ENCODE measurements at regions not wholly inside any gene's neighbourhood (a gene's known extent, or its start where the extent isn't known, plus 50 kb on each side); places are given as distances from the start of the nearest gene placed in this dataset.

- DNase-seq: no peak
- intact Hi-C loops (cut with micrococcal nuclease): no loop called here
- no peak overlapping the region for H3K27ac ChIP-seq (replicated peaks)
- no peak overlapping the region for H3K4me3 ChIP-seq
- H3K4me1 ChIP-seq: no peaks in the 10 kb centered on the region
- TF ChIP-seq, protein P1, sequence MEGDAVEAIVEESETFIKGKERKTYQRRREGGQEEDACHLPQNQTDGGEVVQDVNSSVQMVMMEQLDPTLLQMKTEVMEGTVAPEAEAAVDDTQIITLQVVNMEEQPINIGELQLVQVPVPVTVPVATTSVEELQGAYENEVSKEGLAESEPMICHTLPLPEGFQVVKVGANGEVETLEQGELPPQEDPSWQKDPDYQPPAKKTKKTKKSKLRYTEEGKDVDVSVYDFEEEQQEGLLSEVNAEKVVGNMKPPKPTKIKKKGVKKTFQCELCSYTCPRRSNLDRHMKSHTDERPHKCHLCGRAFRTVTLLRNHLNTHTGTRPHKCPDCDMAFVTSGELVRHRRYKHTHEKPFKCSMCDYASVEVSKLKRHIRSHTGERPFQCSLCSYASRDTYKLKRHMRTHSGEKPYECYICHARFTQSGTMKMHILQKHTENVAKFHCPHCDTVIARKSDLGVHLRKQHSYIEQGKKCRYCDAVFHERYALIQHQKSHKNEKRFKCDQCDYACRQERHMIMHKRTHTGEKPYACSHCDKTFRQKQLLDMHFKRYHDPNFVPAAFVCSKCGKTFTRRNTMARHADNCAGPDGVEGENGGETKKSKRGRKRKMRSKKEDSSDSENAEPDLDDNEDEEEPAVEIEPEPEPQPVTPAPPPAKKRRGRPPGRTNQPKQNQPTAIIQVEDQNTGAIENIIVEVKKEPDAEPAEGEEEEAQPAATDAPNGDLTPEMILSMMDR (IDR thresholded peaks at IDR 0.05; ENCODE audit: borderline replicate concordance): no peak
- no peaks in the 10 kb centered on the region for H3K36me3 ChIP-seq
- H3K27me3 ChIP-seq (ENCODE audit: low read depth): no peaks in the 10 kb centered on the region
- H3K9me3 ChIP-seq (replicated peaks): no peaks in the 10 kb centered on the region
These were observed 821.9 kb downstream of the DACH1 start for GRCh38 chr13:71045101-71045500.

DNA sequence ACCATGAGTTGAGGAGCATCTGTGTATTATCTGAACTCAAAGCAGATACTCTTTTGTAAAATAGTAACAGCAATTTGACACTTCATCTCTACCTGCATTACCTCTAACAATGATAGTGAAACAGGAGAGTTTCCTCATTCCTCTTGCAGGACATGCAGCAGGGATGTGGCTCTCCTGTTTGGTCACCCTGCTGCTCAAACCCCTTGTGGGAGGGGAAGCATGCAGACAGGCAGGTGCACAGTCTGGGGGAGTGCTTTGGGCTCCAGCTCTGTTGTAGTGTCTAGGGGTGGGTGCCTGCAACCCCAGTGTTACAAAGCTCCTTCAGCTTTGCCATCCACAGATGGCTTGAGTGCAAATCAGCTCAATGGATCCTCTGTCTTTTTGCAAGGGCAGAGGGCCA lies 827.6 kb downstream of the DACH1 start:
- H3K4me3 ChIP-seq: no peak overlapping the region
- H3K4me1 ChIP-seq: no peaks in the 10 kb centered on the region
- DNase-seq: no peak
- H3K9me3 ChIP-seq (replicated peaks): no peaks in the 10 kb centered on the region
- no peaks in the 10 kb centered on the region for H3K27me3 ChIP-seq (ENCODE audit: low read depth)
- TF ChIP-seq, protein P1 (IDR thresholded peaks at IDR 0.05; ENCODE audit: borderline replicate concordance): no peak
- no peaks in the 10 kb centered on the region for H3K36me3 ChIP-seq
- intact Hi-C loops (cut with micrococcal nuclease): no loop called here
- H3K27ac ChIP-seq (replicated peaks): no peak overlapping the region

DNA sequence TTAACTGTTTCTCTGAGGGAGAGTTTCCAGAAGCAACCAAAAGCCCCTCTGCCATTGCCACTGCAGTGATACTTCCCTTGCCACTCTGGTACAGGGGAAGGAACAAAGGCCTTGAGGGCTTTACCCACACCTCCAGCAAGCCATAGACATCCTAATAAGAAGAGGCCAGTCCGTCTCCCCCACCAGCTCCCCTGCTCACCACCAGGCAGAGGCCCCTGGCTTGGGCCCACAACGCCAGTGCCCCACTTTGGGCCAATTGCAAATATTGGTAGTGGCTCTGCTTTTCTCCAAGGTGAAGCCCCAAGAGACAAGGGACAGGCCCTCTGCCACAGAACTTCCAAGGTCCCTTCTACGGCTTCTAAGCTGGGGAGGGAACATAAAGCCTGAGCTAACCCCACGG lies 833.0 kb downstream of the DACH1 start:
- H3K4me3 ChIP-seq: no peak overlapping the region
- intact Hi-C loops (cut with micrococcal nuclease): no loop called here
- H3K9me3 ChIP-seq (replicated peaks): peaks cover 22% of the 10 kb centered on the region
- H3K27ac ChIP-seq (replicated peaks): no peak overlapping the region
- H3K36me3 ChIP-seq: no peaks in the 10 kb centered on the region
- TF ChIP-seq, protein P1 (IDR thresholded peaks at IDR 0.05; ENCODE audit: borderline replicate concordance): no peak
- no peaks in the 10 kb centered on the region for H3K4me1 ChIP-seq
- no peaks in the 10 kb centered on the region for H3K27me3 ChIP-seq (ENCODE audit: low read depth)
- no peak for DNase-seq

DNA sequence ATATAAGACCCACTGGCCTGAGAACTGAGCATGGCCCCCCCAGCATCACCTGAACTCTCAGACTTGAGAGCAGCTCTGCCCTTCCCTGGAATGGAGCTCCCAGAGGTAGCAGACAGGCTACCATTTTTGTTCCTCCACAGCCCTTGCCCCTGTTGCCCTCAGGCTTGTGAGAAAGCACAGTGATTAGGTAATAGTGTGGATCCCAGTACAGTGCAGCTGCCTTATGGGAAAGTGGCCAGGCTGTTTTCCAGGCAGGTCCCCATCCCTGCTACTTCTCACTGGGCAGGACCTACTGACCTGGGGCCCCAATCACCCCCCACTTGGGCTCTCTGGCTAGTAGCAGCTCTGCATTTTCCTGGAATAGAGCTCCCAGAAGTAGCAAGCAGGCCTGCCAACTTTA lies 834.0 kb downstream of the DACH1 start:
- Histone ChIP-seq H3K4me3 (no peak overlapping the region), H3K27me3 (ENCODE audit: low read depth) (no peaks in the 10 kb centered on the region), H3K27ac (replicated peaks) (no peak overlapping the region), H3K4me1 (no peaks in the 10 kb centered on the region), H3K36me3 (no peaks in the 10 kb centered on the region), H3K9me3 (replicated peaks) (peaks cover 32% of the 10 kb centered on the region)
- DNase-seq: no peak
- TF ChIP-seq, protein P1 (IDR thresholded peaks at IDR 0.05; ENCODE audit: borderline replicate concordance): no peak
- intact Hi-C loops (cut with micrococcal nuclease): no loop called here

DNA sequence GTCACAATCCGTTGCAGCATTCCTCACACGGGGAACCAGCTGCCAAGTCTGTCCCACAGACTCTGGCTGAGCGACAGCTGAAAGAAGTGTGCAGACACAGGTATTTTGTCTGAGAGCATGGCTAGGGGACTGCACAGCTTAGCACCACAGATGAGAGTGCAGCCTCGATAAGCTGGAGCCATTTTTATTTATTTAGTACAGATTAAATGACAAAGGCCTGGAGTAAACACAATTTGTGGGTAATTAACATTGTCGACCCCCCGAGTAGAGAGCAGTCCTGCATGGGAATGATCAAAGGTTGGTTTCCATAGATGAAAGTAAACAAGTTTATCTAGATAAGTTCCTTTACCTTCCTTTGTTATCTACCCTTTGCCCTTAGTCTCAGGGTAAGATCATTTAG lies 836.2 kb downstream of the DACH1 start:
- no peaks in the 10 kb centered on the region for H3K27me3 ChIP-seq (ENCODE audit: low read depth)
- no peaks in the 10 kb centered on the region for H3K36me3 ChIP-seq
- intact Hi-C loops (cut with micrococcal nuclease): no loop called here
- peaks cover 53% of the 10 kb centered on the region for H3K9me3 ChIP-seq (replicated peaks)
- H3K27ac ChIP-seq (replicated peaks): no peak overlapping the region
- TF ChIP-seq, protein P1 (IDR thresholded peaks at IDR 0.05; ENCODE audit: borderline replicate concordance): no peak
- no peak overlapping the region for H3K4me3 ChIP-seq
- no peak for DNase-seq
- no peaks in the 10 kb centered on the region for H3K4me1 ChIP-seq

GRCh38 chr13:71028884-71029283 lies 838.1 kb downstream of the DACH1 start:
- intact Hi-C loops (cut with micrococcal nuclease): no loop called here
- Histone ChIP-seq H3K9me3 (replicated peaks) (peaks cover 54% of the 10 kb centered on the region), H3K27me3 (ENCODE audit: low read depth) (no peaks in the 10 kb centered on the region), H3K27ac (replicated peaks) (no peak overlapping the region), H3K4me3 (no peak overlapping the region), H3K4me1 (no peaks in the 10 kb centered on the region), H3K36me3 (no peaks in the 10 kb centered on the region)
- TF ChIP-seq, protein P1 (IDR thresholded peaks at IDR 0.05; ENCODE audit: borderline replicate concordance): no peak
- no peak for DNase-seq

Measured in left ventricle myocardium inferior (tissue), 1 donor.